Activated T-cell treated with anti-CD3 and anti-CD28 coated beads for 24 hours (primary cell): ENCODE measurements at regions not wholly inside any gene's neighbourhood (a gene's known extent, or its start where the extent isn't known, plus 50 kb on each side); places are given as distances from the start of the nearest gene placed in this dataset.

Experiments
- DNase-seq: peaks from one replicate; pipeline ENCODE4 v3.0.0-alpha.2; 2020; ENCODE audit warnings: low read depth

GRCh38 chr9:99366183-99366582, 144.1 kb downstream of the SEC61B start:
- DNase-seq: no peak

- DNase-seq: no peak
Measured at GRCh38 chr9:99366621-99367020, 144.5 kb downstream of the SEC61B start.

GRCh38 chr9:99368341-99369326, 146.6 kb downstream of the SEC61B start:
- DNase-seq: no peak

DNA sequence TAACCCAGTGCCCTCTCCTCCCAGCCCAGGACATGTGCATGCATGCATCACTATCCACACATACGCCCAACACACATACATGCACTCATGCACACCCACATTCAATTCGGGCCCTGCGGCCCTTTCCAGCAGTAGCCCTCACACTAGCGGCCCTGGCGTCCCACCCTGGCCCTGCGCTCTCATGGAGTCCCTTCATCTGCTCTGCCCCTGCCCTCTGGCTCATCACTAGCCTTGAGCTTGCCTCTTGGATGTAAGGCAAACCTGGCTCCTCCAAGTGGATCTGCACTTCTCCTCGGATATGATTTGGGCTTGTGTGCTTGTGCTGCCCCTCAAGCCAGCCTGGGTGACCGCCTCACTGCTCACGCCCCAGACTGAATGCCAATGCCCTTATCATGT, 147.2 kb downstream of the SEC61B start:
- DNase-seq: no peak

DNA sequence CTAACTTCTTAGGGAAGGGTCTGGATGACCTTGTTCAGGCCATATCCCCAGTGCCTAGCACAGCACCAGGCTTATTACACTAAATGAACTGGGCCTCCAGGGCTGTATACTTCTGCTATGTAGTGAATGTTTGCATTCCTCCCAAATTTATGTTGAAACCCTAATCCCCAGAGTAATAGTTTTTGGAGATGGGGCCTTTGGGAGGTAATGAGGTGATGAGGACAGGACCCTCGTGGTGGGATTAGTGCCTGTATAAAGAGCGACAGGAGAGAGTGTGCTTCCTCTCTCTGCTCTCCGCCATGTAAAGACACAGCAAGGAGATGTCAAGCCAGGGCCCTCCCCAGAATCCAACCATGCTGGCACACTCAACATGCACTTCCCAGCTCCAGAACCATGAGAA, 148.3 kb downstream of the SEC61B start:
- DNase-seq: no peak

GRCh38 chr9:99371376-99371775, 149.3 kb downstream of the SEC61B start:
- no peak for DNase-seq

GRCh38 chr9:99373912-99374311, 151.8 kb downstream of the SEC61B start:
- DNase-seq: no peak

GRCh38 chr9:99374793-99375192, 152.7 kb downstream of the SEC61B start:
- DNase-seq: no peak

DNA sequence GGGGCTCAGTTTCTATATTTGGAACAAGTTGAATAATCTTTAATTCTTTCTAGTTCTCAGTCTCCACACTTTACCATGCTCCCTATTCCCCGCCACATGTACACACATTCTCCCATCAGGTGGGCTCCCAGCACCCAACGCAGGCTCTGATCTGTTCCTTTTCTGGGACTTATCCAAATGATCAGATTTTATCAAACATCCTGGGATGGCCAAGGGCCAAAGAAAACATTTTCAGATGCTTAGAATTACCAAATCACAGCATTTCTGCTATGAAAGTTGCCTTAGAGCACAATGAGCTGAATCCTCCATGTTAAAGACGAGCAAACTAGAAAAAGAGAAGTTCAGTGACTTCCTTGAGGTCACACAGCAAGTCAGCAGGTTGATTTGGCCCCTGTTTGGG, 153.4 kb downstream of the SEC61B start:
- no peak for DNase-seq

GRCh38 chr9:99377790-99378775, 156.0 kb downstream of the SEC61B start:
- DNase-seq: no peak

GRCh38 chr9:99383536-99383935, 161.5 kb downstream of the SEC61B start:
- no peak for DNase-seq

DNA sequence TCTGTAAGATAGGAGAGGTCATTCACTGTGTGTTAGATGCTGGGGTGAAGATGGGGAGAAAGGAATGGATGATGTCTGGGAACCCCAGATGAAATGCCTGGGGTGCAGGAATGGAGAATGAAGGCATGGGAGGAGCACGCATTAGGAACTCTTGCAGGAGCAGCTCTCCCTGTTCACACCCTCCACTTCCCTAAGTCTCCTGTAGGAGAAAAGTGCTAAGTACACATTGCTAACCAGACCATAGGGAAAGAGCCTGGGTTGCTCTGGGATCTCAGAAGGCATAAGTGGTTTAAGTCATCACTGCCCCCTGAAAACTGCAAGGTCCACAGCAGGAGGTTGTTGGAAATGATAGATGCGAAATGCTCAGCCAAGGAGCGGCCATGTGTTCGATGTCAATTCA, 163.1 kb downstream of the SEC61B start:
- no peak for DNase-seq

DNA sequence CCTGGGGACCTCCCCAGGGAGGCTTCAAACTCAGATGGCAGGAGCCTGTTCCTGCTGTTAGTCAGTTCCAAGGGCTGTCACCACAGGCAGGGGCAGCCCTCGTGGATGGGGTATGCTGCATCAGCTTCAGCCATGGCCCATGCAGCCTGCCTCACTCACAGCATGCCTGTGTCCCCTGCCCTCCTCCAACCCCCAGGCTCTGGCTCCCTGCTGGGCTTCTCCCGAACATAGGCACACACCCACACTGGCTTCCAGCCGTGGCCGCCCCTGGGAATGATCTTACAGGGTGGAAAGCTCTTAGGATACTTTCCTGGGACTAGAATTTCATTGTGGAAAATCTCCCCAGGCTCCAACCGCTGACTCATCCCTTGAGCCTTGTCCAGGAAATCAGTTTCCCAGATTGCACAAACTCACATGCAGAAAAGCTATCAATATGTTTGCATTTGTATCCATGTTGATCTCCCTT, 163.8 kb downstream of the SEC61B start:
- no peak for DNase-seq

DNA sequence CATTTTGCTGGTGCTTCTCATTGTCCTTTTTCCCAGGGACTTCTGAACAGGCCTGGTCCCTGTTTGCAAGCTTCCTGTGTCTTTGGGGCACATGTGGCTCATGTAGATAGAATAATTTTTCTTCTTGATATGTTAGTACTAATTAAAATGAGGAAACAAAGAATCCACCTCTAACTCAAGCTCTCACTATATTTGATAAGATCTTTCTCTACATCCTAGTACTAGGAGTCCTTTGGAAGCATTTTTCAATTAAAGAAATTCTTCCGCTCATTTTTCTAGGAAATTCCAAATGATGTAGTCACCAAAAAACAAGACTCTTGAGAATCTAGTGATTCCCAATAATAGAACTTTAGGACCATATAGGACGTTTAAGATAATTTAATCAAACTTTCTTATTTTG, 165.3 kb downstream of the SEC61B start:
- DNase-seq: no peak

GRCh38 chr9:99389087-99390033, 167.3 kb downstream of the SEC61B start:
- no peak for DNase-seq

DNA sequence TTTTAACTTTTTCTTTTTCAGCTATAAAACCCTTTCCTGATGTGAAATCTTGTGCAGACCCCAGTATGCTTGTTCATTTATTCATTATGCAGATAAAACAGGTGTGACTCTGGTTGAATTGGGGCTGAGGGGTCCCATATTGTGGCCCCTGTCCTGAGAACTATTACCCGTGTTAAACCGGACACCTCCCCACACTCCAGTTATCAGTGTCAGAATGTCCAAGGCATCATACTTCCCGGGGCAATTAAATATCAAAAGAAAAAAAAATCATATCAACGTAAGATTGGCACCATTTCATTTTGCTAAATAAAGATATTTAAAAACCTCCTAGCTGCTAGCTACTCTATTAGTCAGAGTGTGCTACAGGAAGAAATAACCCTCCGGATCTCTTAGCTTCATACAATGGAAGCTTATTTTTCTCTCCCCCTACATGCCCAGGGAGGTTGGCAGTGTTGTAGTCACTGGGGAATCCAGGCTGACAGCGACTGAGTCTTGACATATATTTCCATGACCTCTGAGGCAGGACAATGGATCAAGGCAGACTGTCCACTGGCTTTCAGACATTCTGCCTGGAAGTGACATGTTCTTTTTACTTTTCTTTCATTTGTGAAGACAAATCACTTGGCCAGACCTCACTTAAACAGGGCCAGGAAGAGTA, 170.0 kb downstream of the SEC61B start:
- no peak for DNase-seq

DNA sequence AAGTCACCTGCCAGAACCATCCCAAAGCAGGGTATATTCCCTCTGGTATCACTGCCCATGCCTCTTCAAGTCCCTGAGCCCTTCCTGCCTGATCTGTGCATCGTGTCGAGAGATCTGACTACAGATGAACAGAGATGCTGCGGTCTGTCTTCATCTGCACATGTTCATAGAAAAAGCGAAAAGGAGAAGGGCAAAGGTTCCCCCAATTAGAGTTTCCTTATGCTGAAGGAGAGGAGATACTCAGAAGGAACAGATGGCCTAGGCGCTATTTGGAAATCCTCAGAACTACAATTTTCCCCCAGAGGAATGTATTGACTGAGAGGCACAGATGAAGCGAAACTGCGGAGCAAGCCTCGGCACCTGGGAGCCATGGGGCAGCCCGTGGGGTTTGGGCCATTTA, 170.9 kb downstream of the SEC61B start:
- no peak for DNase-seq

- no peak for DNase-seq
Measured at GRCh38 chr9:99393993-99394392, 171.9 kb downstream of the SEC61B start.

- DNase-seq: no peak
Measured at GRCh38 chr9:99398241-99398640, 176.2 kb downstream of the SEC61B start.

- DNase-seq: no peak
Measured at GRCh38 chr9:99399474-99399873, 177.4 kb downstream of the SEC61B start.

DNA sequence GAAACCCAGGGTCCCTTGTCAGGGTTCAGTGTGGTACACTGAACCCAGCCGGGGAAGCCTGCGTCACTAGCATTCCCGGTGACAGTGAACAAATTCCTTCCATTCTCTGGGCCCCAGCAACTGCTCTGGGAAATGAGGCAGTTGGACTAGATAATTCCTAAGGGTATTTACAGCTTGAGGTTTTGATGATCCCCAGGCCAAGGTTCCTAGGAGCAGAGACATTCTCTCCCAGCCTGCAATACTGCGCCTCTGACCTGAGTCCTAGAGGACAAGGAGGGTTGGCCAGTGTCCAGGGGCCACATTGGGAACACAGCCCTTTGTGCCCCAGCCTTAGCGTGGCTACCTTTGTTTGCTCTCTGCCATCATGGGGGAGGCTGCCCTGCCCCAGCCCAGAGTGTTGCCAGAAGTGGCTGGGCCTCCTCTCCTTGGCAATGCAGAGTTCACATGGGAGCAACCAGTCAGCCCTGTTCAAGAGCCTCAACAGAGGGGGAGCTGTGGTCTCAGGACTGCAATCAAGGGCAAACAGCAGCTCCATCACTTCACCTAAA, 178.2 kb downstream of the SEC61B start:
- DNase-seq: no peak
